GM21723 (cell line): ENCODE measurements at regions not wholly inside any gene's neighbourhood (a gene's known extent, or its start where the extent isn't known, plus 50 kb on each side); places are given as distances from the start of the nearest gene placed in this dataset.

ENCODE experiments used
- ATAC-seq: cut with Tn5 transposase; IDR thresholded peaks from one replicate; pipeline ENCODE4 v1.9.1; 2021; ENCODE audit warnings: mild to moderate bottlenecking, moderate library complexity; ENCODE audit not compliant: unreplicated experiment

DNA sequence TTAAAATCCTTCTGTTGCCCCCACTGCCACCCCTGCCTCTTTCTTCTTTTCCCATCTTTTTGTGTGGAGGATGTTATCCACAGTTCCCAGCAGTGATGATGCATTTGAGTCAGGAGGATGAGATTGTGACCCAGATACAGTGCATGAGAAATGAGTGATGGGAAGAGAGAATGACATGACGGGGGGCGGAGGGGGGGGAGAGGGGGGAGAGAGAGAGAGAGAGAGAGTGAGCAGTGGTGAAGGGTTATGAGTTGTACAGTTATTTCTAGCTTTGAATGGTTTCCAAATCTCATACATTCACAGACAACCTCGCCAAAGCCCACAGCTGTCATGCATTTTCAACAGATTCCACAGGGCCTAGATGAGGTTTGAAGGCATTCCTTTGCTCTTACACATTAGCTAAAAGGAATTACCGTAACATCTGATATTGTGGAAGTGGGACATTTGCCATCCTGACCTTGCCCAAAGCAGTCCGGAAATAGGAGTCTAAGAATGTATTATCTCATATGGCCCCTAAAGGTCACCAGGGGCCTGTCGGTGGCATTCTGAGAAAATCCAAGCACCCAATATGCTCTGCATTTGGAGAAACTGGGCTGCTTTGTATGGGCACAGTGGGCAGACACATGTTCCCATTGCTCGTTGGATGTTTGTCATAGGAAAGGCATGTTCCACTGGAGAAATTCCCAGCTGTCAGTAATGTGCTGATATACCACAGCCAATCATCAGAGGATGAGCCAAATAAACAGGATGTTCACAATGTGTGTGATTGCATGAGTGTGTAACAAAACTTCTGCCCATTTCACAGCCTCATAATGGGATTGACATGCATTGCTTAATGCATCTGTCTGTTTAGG is 435.8 kb downstream of the SPRY1 start:
- ATAC-seq, result no peak

DNA sequence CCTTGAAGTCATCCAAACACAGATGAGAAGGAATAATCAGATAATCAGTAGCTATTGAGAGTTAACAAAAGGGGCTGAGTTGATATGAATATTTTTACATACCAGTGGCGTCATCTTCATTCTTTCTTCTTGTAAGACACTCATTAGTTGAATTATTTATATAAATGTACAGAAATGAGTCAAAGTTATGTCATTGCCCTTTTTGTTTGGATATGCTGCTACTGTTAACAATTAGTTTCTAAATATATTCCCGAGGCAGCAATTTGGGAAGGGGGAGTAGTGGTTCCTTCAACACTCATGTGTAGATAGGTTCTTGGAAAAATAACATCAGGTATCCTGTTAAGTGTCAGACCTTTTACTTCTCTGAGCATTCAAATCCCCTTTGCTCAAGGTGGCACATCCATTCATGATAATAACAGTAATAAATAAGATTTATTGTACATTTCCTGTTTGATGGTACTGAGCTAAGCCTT is 436.6 kb downstream of the SPRY1 start:
- ATAC-seq, result no peak

GRCh38 chr4:123835831-123836590 is 439.4 kb downstream of the SPRY1 start:
- ATAC-seq, result no peak

DNA sequence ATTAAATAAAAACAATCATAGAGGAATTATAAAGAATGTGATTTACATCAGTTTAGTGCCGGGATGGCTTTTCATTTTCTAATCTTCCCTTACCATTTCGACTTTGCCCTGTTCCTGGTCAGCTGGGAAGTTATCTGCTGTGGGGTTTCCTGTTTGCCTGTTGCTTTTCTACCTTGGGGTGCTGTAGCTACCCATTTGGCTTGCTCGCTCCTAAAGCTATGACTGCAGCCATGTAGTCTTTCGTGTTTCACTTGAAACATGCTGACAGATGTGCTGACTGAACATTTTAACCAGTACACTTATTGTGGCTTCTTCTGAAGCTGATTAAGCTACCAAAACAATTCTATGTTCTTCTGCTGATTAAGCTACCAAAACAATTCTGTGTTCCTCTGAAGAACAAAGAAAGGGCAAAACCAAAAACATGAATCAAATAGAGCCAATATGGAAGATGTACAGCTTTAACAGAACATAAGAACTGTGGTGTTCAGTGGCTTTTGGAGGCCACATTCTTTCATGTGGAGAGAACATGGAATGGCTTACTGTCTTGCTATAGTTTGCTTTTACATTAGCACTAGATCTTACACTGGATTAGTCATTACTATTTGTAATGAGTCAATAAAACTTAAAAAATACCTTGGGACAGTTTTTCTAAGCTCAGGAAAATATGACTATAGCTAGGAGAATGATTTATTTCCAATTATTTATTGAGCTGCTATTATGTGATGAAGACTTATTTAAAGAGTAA is 440.4 kb downstream of the SPRY1 start:
- ATAC-seq, result no peak

DNA sequence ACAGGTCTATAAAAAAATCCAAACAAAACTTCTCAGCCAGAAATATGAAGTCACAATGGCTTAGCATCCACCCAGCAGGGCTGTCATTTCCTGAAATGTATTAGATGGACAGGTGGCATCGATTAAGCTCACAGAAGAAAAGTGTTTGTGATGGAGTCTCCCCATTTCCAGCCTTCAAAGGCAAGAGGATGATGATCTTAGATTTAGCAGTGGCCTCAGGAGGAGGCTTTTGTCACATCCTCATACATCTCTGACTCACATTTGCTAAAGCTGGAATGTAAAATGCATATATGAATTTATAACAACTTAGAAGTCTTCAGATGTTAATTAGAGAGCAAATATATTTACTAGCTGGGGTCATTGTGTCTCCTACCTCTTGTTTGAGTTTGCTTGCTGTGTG is 441.9 kb downstream of the SPRY1 start:
- ATAC-seq, result no peak

DNA sequence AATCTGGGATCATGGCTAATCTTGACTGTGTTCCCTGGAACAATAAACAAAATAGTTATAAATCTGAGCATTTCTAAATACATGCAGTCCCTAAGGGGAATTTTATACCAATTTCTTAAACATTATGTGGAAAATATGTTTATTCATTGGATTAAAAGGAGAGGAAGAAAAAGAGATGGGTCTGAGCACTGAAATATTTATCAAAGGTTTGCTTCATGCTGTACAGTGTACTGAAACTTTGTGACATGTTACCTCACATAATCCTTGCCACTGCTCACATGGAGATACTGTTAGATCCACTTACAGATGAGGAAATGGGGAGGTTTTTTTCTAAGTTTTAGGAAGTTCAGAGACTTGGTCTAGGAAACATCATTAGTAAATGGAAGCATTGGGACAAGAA is 443.6 kb downstream of the SPRY1 start:
- no peak for ATAC-seq

DNA sequence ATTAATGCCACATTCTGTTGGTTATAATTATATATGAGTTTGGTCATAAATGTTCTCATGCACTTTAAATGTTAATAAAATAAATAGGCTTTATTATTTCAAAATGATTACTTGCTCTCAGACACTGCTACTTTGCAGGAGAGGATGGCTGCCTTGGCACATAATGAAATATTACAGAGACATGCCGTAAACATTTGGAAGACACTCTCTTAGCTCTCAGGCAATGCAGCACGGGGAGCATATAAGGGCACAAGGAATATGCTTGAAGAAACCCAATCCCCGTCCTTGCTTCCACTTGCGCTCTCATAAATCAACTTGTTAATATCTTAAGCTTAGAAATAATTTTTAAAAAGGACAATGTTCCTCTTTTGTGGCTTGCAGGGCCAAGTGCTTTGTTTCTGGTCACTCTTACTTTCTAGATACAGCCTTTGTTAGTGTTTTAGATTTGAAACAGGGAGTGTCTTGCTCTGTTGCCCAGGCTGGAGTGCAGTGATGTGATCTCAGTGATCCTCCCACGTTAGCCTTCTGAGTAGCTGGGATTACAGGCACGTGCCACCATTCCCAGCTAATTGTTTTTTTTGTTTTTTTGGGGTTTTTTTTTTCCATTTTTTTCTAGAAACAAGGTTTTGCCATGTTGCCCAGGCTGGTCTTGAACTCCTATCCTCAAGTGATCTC is 445.0 kb downstream of the SPRY1 start:
- no peak for ATAC-seq

GRCh38 chr4:123843137-123843536 is 446.5 kb downstream of the SPRY1 start:
- no peak for ATAC-seq

DNA sequence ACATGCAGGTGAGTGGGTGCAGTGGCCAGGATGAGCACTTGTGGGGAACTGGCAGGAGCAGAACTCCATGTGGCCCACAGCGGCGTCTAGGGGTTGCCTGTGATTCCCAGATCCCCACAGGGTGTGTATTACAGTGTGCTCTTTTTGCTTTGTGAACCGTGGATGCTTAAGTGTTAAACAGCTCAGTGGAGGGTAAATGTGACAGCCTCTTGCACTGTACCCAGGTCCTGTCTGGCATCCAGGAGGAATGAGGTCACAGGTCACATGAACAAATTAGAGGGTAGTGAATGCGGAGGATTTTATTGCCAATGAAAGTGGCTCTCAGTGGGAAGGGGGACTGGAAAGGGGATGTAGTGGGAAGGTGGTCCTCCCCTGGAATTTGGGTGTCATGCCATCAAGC is 447.8 kb downstream of the SPRY1 start:
- ATAC-seq, result no peak

DNA sequence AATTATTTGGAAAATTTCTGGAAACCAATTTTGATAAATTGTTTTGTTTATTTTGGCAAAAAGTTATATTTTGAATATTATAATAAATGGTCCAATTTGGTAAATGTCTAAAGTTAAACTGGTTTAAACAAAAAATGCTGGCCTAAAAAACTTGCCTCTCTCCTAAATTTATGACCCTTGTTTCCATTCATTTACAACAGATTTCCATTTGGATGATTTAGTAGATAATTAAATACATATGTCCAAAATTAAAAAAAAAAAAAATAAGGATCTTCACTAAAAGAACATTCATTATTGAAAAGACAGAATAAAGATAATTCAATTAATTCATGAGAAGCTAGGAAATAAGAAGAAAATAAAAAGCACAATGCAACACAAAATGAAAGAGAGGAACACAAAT is 449.5 kb downstream of the SPRY1 start:
- no peak for ATAC-seq

DNA sequence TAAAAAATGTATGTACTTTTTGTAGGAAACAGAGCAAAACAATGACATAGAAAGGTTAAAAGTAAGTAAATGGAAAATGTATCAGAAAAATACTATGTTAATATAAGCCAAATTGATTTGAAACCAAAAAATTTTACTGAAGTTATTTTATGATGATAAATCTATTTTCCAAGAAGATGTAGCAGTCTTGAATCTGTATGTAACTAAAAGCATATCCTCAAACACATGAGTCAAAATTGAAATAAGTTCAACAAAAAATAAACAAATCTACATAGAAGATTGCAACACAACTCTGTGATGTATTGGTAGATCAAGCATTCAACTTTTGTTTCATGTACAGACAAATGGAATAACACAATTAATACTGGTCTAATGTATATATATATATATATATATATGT is 450.0 kb downstream of the SPRY1 start:
- no peak for ATAC-seq

DNA sequence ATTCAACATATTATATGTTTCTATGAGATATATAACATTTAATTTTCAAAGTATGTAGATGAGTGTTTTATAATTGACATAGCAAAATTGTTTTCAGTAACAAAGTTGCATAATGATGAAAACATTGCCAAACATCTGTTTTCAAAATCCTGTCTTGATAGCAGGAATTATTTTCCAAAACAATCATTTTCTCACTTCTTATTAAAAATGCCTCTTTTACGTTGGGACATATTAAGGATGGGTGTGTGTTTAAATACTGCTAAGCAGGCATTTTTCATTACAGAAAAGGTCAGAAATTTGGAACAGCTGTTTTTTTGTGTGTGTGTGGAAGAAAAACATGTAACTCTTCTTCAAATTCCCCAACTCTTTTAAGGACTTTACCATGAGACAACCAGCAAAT is 452.0 kb downstream of the SPRY1 start:
- no peak for ATAC-seq

DNA sequence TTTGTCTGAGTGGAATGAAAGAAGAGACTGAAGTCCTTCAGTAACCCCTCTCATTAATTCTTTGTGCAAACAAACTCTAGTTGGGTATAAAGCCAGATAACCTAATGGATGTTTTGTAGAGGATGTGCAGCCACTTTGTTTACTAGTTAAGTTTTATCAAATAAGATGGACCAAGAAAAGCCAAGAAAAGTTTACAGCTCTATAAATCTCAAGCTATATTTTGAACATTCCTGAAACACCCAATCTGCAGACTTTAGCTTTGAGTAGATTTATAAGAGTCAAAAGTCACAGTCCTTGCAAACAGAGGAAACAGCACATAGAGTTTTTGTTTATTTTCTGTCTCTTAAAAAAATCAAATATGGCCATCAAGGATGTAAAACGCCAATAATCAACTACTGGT is 452.9 kb downstream of the SPRY1 start:
- ATAC-seq, result no peak

DNA sequence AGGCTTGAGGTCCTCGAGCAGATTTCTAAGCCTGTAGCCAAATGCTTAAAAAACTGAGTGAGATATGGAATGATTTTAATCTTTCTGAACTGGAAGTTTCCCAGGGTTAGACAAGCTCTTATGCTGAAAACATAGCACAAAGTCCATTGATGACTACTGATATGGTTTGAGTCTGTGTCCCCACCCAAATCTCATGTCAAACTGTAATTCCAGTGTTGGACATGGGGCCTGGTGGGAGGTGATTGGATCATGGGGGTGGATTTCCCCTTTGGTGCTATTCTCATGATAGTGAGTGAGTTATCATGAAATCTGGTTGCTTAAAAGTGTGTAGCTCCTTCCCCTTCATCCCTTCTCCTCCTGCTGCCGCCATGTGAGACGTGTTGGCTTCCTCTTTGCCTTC is 454.9 kb downstream of the SPRY1 start:
- no peak for ATAC-seq

DNA sequence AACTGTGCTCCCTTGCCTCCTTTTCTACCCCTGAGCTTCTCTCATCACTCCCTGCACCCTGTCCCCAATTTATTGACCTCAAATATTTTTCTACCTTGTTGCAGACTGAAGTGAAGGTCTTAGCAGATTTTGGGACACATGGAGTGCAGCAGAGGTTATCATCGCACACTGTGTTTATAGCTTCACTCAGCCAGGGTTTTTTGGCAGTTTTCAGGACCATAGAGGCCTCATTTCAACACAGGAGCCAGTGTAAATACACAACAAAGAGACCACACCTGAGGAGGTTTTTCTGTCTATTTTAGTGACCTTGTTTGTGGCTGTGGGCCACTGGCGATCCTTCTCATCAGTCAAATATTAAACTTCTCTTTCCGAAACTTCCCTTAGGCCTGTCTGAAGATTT is 457.1 kb downstream of the SPRY1 start:
- ATAC-seq, result no peak

- ATAC-seq, result no peak
These were observed 460.3 kb downstream of the SPRY1 start for GRCh38 chr4:123856689-123857545.

DNA sequence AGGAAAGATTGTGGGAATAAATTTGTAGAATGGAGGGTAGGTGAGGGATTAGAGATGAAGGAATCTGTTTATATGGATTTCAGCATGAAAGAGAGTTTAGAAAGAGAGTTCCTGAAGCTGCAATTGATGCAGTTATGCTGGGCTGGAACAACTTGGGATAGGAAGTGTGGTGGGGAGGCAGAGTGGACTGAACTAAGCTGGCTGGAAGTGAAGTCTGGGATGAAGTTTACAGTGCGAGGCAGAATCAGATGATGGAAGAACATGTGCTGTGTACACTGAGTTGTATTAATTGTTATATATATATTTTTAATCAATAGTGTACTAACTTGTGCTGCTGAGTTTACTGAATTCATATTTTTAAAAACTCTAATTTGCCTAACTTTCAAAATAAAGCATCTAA is 461.9 kb downstream of the SPRY1 start:
- no peak for ATAC-seq

- no peak for ATAC-seq
These were observed 466.2 kb downstream of the SPRY1 start for GRCh38 chr4:123862812-123863211.

- no peak for ATAC-seq
These were observed 470.2 kb downstream of the SPRY1 start for GRCh38 chr4:123866796-123867195.
